RWPE2 (cell line): ENCODE measurements at regions not wholly inside any gene's neighbourhood (a gene's known extent, or its start where the extent isn't known, plus 50 kb on each side); places are given as distances from the start of the nearest gene placed in this dataset.

Experiments
- ATAC-seq: fragments of 200-7000 bp; cut with Tn5 transposase; 3 replicates; pipeline ENCODE4 v1.9.1; 2021; ENCODE audit warnings: low read depth
- DNase-seq: peaks from one replicate; pipeline ENCODE4 v3.0.0-alpha.2; 2020; ENCODE audit warnings: low spot score
- H3K27ac ChIP-seq: fragments of 450-650 bp; 2 replicates; pipeline ENCODE4 v1.5.1; 2017; ENCODE audit warnings: mild to moderate bottlenecking; ENCODE audit not compliant: poor library complexity, severe bottlenecking
- H3K27me3 ChIP-seq: fragments of 250-450 bp; sonication (Bioruptor Pico); 2 replicates; pipeline ENCODE4 v1.5.1; 2021; ENCODE audit warnings: mild to moderate bottlenecking, moderate library complexity; ENCODE audit not compliant: insufficient read depth, poor library complexity, severe bottlenecking
- H3K36me3 ChIP-seq: fragments of 250-450 bp; sonication (Bioruptor Pico); 2 replicates; pipeline ENCODE4 v1.5.1; 2020; ENCODE audit warnings: low read depth, mild to moderate bottlenecking, moderate library complexity
- H3K4me1 ChIP-seq: fragments of 250-450 bp; sonication (Bioruptor Pico); 2 replicates; pipeline ENCODE4 v1.5.1; 2021; ENCODE audit warnings: mild to moderate bottlenecking, moderate library complexity; ENCODE audit not compliant: insufficient read depth, poor library complexity, severe bottlenecking
- H3K4me3 ChIP-seq: fragments of 250-450 bp; sonication (Bioruptor Pico); 2 replicates; pipeline ENCODE4 v1.5.1; 2021; ENCODE audit warnings: mild to moderate bottlenecking, moderate library complexity; ENCODE audit not compliant: severe bottlenecking
- H3K9me3 ChIP-seq: fragments of 250-450 bp; sonication (Bioruptor Pico); 2 replicates; pipeline ENCODE4 v1.5.1; 2021; ENCODE audit warnings: mild to moderate bottlenecking, moderate library complexity; ENCODE audit not compliant: severe bottlenecking
- CTCF ChIP-seq: fragments of 450-650 bp; IDR thresholded peaks from one replicate; pipeline ENCODE4 v1.5.1; 2017; ENCODE audit warnings: mild to moderate bottlenecking, moderate library complexity; ENCODE audit not compliant: poor library complexity, severe bottlenecking

- no peak for TF ChIP-seq CTCF
Measured at GRCh38 chr9:92188969-92189781, 74.0 kb upstream of the SPTLC1 start.

GRCh38 chr9:92187989-92188714 lies 72.9 kb upstream of the SPTLC1 start:
- no peak for TF ChIP-seq CTCF
- no peaks in the 10 kb centered on the region for H3K27me3 ChIP-seq
- H3K36me3 ChIP-seq, result no peaks in the 10 kb centered on the region
- no peak overlapping the region for H3K27ac ChIP-seq
- ATAC-seq (no peak; the same call in 2 of the 3 replicates), DNase-seq (no peak)
- H3K4me3 ChIP-seq, result no peak overlapping the region
- H3K9me3 ChIP-seq, result no peaks in the 10 kb centered on the region
- H3K4me1 ChIP-seq, result no peaks in the 10 kb centered on the region

More at GRCh38 chr9:92188969-92189781, 74.0 kb upstream of the SPTLC1 start:
- no peak overlapping the region for H3K4me3 ChIP-seq
- no peaks in the 10 kb centered on the region for H3K9me3 ChIP-seq
- ATAC-seq (no peak), DNase-seq (no peak)
- no peaks in the 10 kb centered on the region for H3K27me3 ChIP-seq
- H3K4me1 ChIP-seq, result no peaks in the 10 kb centered on the region
- H3K27ac ChIP-seq, result no peak overlapping the region
- no peaks in the 10 kb centered on the region for H3K36me3 ChIP-seq

GRCh38 chr9:92187390-92187789 lies 72.2 kb upstream of the SPTLC1 start:
- ATAC-seq (no peak), DNase-seq (no peak)
- Histone ChIP-seq H3K9me3 (no peaks in the 10 kb centered on the region), H3K36me3 (no peaks in the 10 kb centered on the region), H3K4me1 (no peaks in the 10 kb centered on the region), H3K27ac (no peak overlapping the region), H3K27me3 (no peaks in the 10 kb centered on the region), H3K4me3 (no peak overlapping the region)
- TF ChIP-seq CTCF, result no peak

- no peak for ATAC-seq
- H3K9me3 ChIP-seq, result no peaks in the 10 kb centered on the region
- H3K4me3 ChIP-seq, result no peak overlapping the region
- no peaks in the 10 kb centered on the region for H3K27me3 ChIP-seq
- H3K27ac ChIP-seq, result no peak overlapping the region
- no peaks in the 10 kb centered on the region for H3K4me1 ChIP-seq
- no peak for DNase-seq
- no peak for TF ChIP-seq CTCF
- H3K36me3 ChIP-seq, result no peaks in the 10 kb centered on the region
Measured at GRCh38 chr9:92186631-92187030, 71.4 kb upstream of the SPTLC1 start.
